ENCODE measurements at regions not wholly inside any gene's neighbourhood (a gene's known extent, or its start where the extent isn't known, plus 50 kb on each side); places are given as distances from the start of the nearest gene placed in this dataset.
"Not testable (repeated sequence)": the region's sequence is repeated elsewhere in the genome, so short reads cannot be mapped to it uniquely, and the experiment has no call there.

DNA sequence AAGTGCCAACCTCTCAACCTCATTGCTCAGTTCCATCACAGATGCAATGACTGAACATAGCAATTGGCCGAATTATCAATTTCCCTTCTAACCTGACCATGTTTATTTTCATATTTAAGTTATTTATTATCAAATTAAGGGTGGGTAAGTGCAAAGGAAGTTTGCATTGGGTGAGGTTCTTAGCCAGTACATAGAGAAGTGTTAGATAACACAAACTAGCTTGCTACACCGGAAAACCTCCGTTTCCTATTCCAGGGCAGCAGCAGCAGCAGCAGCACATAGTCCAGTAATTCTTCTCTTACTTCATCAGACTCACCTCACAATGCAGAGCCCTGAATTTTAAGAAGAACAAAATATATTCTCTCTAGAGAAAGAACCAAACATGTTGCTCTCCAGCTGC is 200.5 kb upstream of the OR4E1 start:
- no peak for DNase-seq

DNA sequence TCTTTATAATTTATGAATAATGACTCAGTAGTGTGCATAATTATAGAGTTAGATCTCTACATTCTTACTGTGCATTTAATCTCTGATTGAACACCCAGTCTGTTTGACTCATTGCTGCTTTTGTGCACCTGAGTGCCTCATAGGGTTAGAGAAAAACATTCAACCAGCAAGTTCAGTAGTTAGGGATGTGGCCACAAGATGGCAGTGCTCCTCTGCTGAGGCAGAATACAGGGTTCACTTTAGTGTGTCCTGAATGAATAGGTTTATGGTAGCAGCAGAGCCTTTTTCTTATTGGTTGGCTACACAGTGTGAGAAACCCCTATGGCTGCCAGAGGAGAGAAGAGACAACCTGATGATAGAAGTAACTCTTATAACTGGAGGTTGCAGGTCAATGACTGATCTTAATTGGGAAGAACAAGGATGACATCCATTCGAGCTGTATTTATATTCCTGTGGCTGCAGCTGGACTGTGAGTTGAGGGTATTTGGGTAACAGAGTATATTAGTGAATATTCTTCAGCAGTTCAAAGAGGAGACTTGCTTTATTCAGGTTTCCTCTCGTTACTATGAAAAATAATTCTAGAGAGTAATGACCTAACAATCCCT is 194.9 kb upstream of the OR4E1 start:
- peak in 1 of 2 experiments; percentile 40 for DNase-seq

GRCh38 chr14:21867541-21867940 is 193.9 kb upstream of the OR4E1 start:
- no peak for DNase-seq

GRCh38 chr14:21866479-21866878 is 192.9 kb upstream of the OR4E1 start:
- no peak for DNase-seq

DNA sequence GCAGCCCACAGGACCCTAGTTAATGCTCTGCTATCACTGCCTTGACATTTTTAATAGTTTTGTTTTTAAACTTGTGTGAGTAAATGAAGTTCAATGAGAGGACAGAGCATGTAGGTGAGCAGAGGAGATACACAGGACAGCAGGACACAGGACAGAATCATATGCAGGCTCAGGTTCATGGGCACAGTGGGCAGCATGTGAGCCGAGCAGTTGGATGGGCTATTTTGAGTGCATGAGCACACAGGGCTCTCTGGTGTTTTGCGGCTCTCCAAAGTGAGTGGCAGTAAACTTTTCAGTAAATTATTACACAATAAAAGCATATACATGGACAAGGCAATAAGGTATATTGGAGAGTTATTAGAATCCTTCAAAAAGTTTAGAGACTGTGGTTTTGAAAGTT is 189.7 kb upstream of the OR4E1 start:
- no peak for DNase-seq

- no peak for DNase-seq
These were observed 187.5 kb upstream of the OR4E1 start for GRCh38 chr14:21861153-21861552.

DNA sequence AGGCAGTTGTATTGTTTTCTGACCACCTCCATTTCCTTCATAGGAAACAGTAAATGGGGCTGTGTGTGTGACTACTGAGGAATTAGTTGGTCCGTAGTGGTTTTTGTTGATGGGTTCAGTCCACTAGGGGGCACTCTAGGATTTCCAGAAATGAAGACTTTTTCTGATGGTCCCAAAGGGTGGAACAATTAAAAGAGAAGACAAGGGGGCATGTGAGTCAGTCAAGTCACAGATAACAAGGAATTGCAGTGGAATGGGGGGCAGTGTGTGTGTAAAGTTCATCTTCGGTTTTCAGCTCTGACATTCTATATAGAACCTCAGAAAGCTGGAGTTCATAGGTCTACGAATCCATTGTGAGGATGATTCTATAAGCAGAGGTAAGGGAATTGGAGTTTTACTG is 186.6 kb upstream of the OR4E1 start:
- no peak for DNase-seq

DNA sequence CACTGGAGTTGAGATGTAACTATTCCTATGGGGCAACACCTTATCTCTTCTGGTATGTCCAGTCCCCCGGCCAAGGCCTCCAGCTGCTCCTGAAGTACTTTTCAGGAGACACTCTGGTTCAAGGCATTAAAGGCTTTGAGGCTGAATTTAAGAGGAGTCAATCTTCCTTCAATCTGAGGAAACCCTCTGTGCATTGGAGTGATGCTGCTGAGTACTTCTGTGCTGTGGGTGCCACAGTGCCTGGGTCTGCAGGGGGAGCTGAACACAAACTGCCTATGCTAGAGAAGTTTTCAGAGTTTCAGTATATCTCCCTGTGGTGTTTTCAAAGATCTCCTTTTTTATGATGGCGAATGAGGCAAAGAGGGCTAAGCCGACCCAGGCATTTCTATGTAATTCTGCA is 179.2 kb upstream of the OR4E1 start:
- no peak for DNase-seq

DNA sequence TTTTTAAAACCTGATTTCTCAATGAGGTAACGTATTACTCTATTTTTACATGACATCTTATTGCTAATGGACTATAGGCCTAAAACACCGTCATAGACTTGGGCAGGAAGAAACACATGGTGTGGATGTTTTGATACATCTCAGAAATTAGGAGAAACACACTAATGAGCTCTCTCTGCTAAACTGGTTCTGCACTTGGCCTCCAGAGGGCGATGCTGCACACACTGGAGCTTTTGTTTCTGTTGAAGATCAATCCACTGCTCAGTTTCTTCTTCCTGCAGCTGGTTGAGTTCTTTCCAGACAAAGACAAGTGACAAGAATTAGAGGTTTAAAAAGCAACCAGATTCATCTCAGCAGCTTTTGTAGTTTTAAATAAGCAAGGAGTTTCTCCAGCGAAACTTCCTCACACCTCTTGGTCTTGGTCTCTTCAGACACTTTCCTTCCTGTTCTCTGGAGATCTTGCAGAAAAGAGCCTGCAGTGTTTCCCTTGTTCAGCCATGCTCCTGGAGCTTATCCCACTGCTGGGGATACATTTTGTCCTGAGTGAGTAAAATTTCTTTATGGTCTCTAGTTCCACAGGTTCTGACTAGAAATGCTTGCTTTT is 178.5 kb upstream of the OR4E1 start:
- peak in 1 of 2 experiments; percentile 31 for DNase-seq

- DNase-seq = not testable (repeated sequence)
These were observed 173.3 kb upstream of the OR4E1 start for GRCh38 chr14:21846902-21847301.

DNA sequence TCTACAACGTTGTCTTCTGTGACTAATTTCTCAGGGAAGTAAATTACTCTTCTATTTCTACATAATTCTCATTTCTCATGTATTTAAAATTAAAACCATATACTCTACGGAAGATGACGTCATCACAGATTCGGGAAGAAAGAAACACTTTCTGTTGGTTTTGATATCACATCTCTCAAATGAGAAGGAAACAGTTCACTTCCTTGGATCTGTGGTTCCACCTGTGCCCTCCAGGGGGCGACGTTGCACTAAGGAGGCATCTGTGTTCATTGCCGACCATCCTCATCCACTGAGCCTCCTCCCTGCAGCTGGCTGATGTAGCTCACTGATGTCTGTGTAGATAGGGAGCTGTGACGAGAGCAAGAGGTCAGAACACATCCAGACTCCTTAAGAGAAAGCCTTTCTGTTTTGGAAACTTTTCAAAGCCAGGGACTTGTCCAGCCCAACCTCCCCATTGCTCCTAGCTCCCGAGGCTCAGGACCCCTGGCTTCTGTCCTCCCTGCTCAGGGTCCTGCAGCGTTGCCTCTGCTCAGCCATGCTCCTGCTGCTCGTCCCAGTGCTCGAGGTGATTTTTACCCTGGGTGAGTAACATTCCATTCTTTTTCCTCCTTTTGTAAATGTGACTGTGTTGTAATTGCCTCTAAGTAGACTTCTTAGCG is 172.7 kb upstream of the OR4E1 start:
- DNase-seq = peak in 1 of 2 experiments; percentile 28

DNA sequence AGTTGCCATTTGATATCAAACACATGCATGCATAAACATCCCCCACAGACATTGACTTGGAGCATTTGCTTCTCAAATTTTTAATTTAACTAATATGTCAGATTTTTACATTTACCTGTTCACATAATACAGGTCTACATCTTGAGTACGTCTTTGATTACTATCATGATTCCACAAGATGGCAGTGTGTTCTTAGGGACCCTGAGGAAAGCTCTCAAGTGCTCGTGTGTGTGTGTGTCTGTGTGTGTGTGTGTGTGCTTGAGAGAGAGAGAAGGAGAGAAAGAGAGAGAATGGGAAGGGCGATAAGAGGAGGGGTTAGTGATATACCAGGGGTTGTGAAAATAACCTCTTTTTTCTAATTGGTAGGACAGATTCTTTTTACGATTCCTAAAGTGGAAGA is 167.1 kb upstream of the OR4E1 start:
- no peak for DNase-seq

- DNase-seq = no peak
These were observed 160.2 kb upstream of the OR4E1 start for GRCh38 chr14:21833836-21834235.

DNA sequence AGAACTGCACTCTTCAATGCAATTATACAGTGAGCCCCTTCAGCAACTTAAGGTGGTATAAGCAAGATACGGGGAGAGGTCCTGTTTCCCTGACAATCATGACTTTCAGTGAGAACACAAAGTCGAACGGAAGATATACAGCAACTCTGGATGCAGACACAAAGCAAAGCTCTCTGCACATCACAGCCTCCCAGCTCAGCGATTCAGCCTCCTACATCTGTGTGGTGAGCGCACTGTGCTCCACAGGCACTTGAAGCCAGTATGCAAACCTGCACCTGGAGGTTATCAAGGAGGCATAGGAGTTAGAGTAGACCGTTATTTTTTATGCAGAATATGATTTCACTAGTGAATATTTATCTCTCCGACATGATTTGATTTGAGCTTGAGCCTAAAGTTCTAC is 152.2 kb upstream of the OR4E1 start:
- no peak for DNase-seq

DNA sequence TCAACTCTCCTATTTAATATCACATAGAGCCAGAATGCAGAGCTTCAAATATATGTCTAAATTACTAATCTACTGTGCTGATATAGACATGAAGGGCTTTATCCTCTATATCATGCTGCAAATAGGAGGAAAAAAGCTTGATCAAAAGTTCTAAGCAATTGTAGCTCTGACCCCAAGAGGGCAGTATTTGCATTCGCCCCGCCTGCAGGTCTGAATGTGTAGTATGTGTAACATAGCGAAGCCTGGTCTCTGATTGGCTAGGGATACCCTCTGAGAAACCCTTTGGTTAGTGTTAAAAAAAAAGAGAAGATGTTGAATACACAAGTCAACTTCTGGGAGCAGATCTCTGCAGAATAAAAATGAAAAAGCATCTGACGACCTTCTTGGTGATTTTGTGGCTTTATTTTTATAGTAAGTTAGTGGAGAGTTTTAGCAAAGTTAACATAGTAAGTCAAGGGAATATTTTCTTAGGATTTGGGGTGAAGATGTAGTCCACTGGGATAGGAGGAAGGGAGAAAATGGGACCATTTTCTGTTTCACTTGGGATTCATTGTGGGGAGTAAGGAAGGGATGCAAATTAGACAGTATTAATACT is 151.6 kb upstream of the OR4E1 start:
- DNase-seq = peak in 1 of 2 experiments; percentile 24

- DNase-seq = no peak
These were observed 148.5 kb upstream of the OR4E1 start for GRCh38 chr14:21822109-21822508.

DNA sequence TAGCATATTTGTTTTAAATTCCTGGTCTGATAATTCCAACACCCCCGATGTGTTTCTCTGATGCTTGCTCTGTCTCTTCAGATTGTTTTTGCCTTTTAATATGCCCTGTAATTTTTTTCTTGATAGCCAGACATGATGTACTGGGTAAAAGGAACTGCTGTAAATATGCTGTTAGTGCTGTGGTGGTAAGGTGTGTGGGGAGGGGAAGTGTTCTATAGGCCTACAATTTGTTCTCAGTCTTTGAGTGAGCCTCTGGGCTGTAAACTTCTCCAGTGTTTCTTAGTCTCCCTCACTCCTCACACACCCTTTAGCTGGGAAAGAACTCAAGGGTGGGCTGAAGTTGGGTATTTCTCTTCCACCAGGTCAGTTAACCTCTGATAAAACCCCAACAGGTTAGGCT is 147.0 kb upstream of the OR4E1 start:
- DNase-seq = no peak

GRCh38 chr14:21819891-21820290 is 146.3 kb upstream of the OR4E1 start:
- DNase-seq = not testable (repeated sequence)

- not testable (repeated sequence) for DNase-seq
These were observed 143.4 kb upstream of the OR4E1 start for GRCh38 chr14:21817010-21817409.

DNA sequence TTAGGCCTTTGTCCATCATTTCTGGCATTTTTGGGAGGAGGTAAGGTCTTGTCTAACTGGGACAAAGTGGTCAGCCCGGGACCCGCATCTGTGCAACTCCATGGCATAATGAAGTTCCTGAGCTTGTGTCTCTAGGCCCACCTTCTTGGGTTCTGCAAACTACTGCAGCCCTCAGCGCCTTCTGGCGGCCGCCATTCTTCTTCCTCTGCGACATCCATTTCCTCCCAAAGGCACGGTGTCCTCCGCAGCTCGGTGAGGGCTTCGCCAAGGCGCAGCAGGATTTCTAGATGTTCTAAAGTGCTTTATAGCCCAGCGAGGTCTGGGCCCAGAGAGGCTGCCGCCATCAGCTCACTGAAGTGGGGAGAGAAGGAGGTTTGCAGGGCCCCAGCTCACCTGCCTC is 134.4 kb upstream of the OR4E1 start:
- no peak for DNase-seq

- DNase-seq = no peak
These were observed 131.4 kb upstream of the OR4E1 start for GRCh38 chr14:21804981-21805380.

DNA sequence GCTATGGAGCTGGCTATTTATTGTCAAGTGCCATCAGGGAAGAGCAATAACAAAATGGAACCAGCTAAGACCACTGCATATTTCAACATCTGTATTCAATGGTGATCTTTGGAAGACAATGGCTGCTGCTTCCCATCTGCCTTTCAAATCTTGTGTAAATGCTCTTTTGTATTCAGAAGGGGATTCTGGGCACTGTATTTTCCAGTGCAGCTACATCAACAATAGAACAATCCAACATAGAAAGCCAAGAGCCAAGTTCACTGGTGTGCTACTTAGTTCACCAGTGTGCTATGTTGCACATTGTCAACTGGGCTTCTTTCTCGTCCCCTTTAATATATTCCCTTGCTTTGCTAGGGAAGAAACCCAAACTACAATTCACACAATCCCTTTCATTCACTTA is 128.8 kb upstream of the OR4E1 start:
- no peak for DNase-seq

GRCh38 chr14:21796916-21797315 is 123.3 kb upstream of the OR4E1 start:
- DNase-seq = peak in 1 of 2 experiments; percentile 3

DNA sequence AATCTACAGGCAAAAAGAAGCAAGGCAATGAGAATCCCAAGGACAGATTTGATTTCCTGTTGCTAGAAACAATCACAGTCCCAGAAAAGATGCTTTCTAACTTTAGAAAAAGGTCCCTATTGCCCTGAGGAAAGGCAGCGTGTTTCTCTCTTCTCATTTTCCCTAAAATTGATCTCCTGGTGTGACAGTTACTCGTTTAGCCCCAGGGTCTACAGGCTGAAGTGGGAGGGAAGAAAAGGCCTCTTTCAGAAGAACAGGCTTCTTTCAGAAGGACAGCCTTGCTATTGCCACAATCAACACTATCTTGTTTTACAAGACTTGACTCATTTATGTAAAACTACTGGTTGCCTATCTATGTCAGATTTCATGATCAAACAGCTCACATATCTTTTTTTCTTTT is 121.8 kb upstream of the OR4E1 start:
- DNase-seq = no peak

Data from NCI-H524 (cell line).